Endothelial cell of umbilical vein (primary cell): ENCODE measurements at regions not wholly inside any gene's neighbourhood (a gene's known extent, or its start where the extent isn't known, plus 50 kb on each side); places are given as distances from the start of the nearest gene placed in this dataset.

ENCODE experiments used
- BruUV-seq: library from RNA; stranded (reverse); fragments of 400-500 nt; replicated peaks from 2 replicates; lab custom pipeline; 2021; lab: Mats Ljungman, UMichigan
- CTCF ChIA-PET: fragments of 300-600, 350-600 bp; sonication (Branson Sonifier 250); formaldehyde crosslinking; loops from one replicate; lab custom pipeline; 2021; ENCODE audit warnings: antibody characterized with exemption, inconsistent platforms; lab: Charles Lee
- POLR2A ChIA-PET: fragments of 300-600, 350-600 bp; sonication (Branson Sonifier 250); formaldehyde crosslinking; loops from one replicate; lab custom pipeline; 2021; ENCODE audit warnings: antibody characterized with exemption, inconsistent platforms; lab: Charles Lee
- DNase-seq: peaks from one replicate; pipeline ENCODE4 v3.0.0-alpha.2; 2011; ENCODE audit warnings: low read depth, low spot score
- FAIRE-seq: peaks from 2 replicates; lab custom pipeline; 2011; peaks lifted over from hg19 to GRCh38; lab: Jason Lieb, UNC
- H2AFZ ChIP-seq: 2 replicates; pipeline ENCODE4 v1.6.0; 2012; ENCODE audit warnings: low read depth, low read length, control low read depth, inconsistent platforms
- H3K27ac ChIP-seq: 2 replicates; pipeline ENCODE4 v1.5.1; 2011; ENCODE audit warnings: low read depth, mild to moderate bottlenecking, control low read depth, low read length, moderate library complexity; ENCODE audit not compliant: insufficient read depth
- H3K27me3 ChIP-seq, 2 experiments: 2 replicates each; pipeline versions ENCODE4 v1.6.0 to v1.6.1; 2011; ENCODE audit warnings: low read length in 2 of 2, mixed read lengths in 1 of 2; ENCODE audit not compliant: control insufficient read depth in 2 of 2, insufficient read depth in 2 of 2
- H3K36me3 ChIP-seq, 2 experiments: 2 replicates in 1 of 2; 3 replicates in 1 of 2; pipeline ENCODE4 v1.5.1; 2011; ENCODE audit warnings: low read length in 2 of 2, mild to moderate bottlenecking in 1 of 2, moderate library complexity in 1 of 2; ENCODE audit not compliant: control insufficient read depth in 2 of 2, insufficient read depth in 2 of 2; ENCODE audit errors: extremely low read depth in 1 of 2
- H3K4me1 ChIP-seq: 3 replicates; pipeline ENCODE4 v1.5.1; 2011; ENCODE audit warnings: mild to moderate bottlenecking, low read length; ENCODE audit not compliant: control insufficient read depth, insufficient read depth; ENCODE audit errors: extremely low read depth
- H3K4me2 ChIP-seq: 2 replicates; pipeline ENCODE4 v1.6.1; 2011; ENCODE audit warnings: low read length, control low read depth, mixed read lengths; ENCODE audit not compliant: insufficient read depth
- H3K4me3 ChIP-seq, 3 experiments: fragments of 200-600 bp in 1 of 3; sonication (generic), shearing (Covaris generic) in 1 of 3; replicated peaks in 1 of 3; 2 replicates each; pipeline ENCODE4 v1.5.1; 2011 to 2016; ENCODE audit warnings: control low read depth in 3 of 3, low read length in 3 of 3, mild to moderate bottlenecking in 2 of 3, inconsistent platforms in 1 of 3, low read depth in 1 of 3, moderate library complexity in 1 of 3; ENCODE audit not compliant: insufficient read depth in 1 of 3
- H3K79me2 ChIP-seq: 2 replicates; pipeline ENCODE4 v1.6.0; 2012; ENCODE audit warnings: low read length, inconsistent platforms; ENCODE audit not compliant: control insufficient read depth, insufficient read depth
- H3K9ac ChIP-seq: replicated peaks from 2 replicates; pipeline ENCODE3; 2011; ENCODE audit warnings: low read length, control low read depth; ENCODE audit not compliant: insufficient read depth; ENCODE audit errors: extremely low read depth
- H3K9me1 ChIP-seq: replicated peaks from 3 replicates; pipeline ENCODE4 v1.6.0; 2011; ENCODE audit warnings: mild to moderate bottlenecking, low read length; ENCODE audit not compliant: control insufficient read depth, insufficient read depth; ENCODE audit errors: extremely low read depth
- H3K9me3 ChIP-seq: replicated peaks from 2 replicates; pipeline ENCODE4 v1.5.1; 2012; ENCODE audit warnings: low read length, inconsistent platforms; ENCODE audit not compliant: control insufficient read depth, insufficient read depth
- H4K20me1 ChIP-seq: replicated peaks from 2 replicates; pipeline ENCODE3; 2011; ENCODE audit warnings: mild to moderate bottlenecking, low read length; ENCODE audit not compliant: control insufficient read depth, insufficient read depth; ENCODE audit errors: extremely low read depth
- CTCF ChIP-seq, 2 donors: IDR thresholded peaks; 1 replicate in 1 of 2; 2 replicates in 1 of 2; pipeline ENCODE4 v1.5.1; 2011; ENCODE audit warnings: low read length in 2 of 2, mild to moderate bottlenecking in 2 of 2, moderate library complexity in 2 of 2, control low read depth in 1 of 2, inconsistent platforms in 1 of 2, low read depth in 1 of 2; ENCODE audit not compliant: insufficient read depth in 1 of 2; ENCODE audit errors: extremely low read depth in 1 of 2
- EZH2 ChIP-seq: IDR thresholded peaks from 2 replicates; pipeline ENCODE4 v1.6.1; 2012; ENCODE audit warnings: borderline replicate concordance, low read depth, mild to moderate bottlenecking, moderate library complexity, low read length, inconsistent platforms; ENCODE audit not compliant: severe bottlenecking
- FOS ChIP-seq: IDR thresholded peaks from 2 replicates; pipeline ENCODE4 v1.6.1; 2011; ENCODE audit warnings: mild to moderate bottlenecking, low read length, moderate library complexity, borderline replicate concordance; ENCODE audit not compliant: insufficient read depth
- GATA2 ChIP-seq: IDR thresholded peaks from 2 replicates; pipeline ENCODE4 v1.7.0; 2011; ENCODE audit warnings: low read depth, mild to moderate bottlenecking, moderate library complexity, mixed read lengths, low read length; ENCODE audit not compliant: insufficient read length, insufficient read depth
- JUN ChIP-seq: IDR thresholded peaks from 2 replicates; pipeline ENCODE4 v1.6.1; 2011; ENCODE audit warnings: borderline replicate concordance, low read depth; ENCODE audit not compliant: insufficient read length, insufficient read depth
- MAX ChIP-seq: IDR thresholded peaks from 2 replicates; pipeline ENCODE4 v1.6.1; 2011; ENCODE audit not compliant: insufficient read depth, insufficient read length
- MYC ChIP-seq: IDR thresholded peaks from one replicate; pipeline ENCODE4 v1.6.1; 2011; ENCODE audit warnings: mild to moderate bottlenecking, low read depth, low read length
- POLR2A ChIP-seq: IDR thresholded peaks from 2 replicates; pipeline ENCODE4 v1.6.1; 2012; ENCODE audit warnings: low read depth, mild to moderate bottlenecking, control low read depth, low read length
- POLR2AphosphoS5 ChIP-seq: IDR thresholded peaks from 2 replicates; pipeline ENCODE4 v1.6.1; 2012; ENCODE audit warnings: low read depth, mild to moderate bottlenecking, control low read depth, low read length, moderate library complexity; ENCODE audit not compliant: insufficient read depth
- dilution Hi-C: fragments of 300-500 bp; cut with MboI; formaldehyde crosslinking; loops from one replicate; pipeline ENCODE4 v1.15.0; 2019; ENCODE audit warnings: low sequenced_read_pairs; ENCODE audit not compliant: extremely low pct_ligation_motif_present
- intact Hi-C: fragments of 100-400 bp; cut with micrococcal nuclease; formaldehyde crosslinking; loops from one replicate; pipeline ENCODE4 v1.10.0; 2022

- ChIA-PET POLR2A (no interaction called here), CTCF (interaction anchor here (0.9 to 1.2 kb wide), 2 partner anchors 23 to 88 kb away, joined by 3 read pairs; no protein-coding TSS in a partner anchor)
- H3K36me3 ChIP-seq: no peaks in the 10 kb centered on the region
- H3K9me1 ChIP-seq: no peaks in the 10 kb centered on the region
- H3K27ac ChIP-seq: no peak overlapping the region
- H2AFZ ChIP-seq: no peak overlapping the region
- H3K4me3 ChIP-seq: no peak overlapping the region
- FAIRE-seq (no peak), DNase-seq (no peak)
- H3K27me3 ChIP-seq: no peaks in the 10 kb centered on the region
- H3K4me1 ChIP-seq: peaks cover 2% of the 10 kb centered on the region
- intact Hi-C loops (no loop called here), dilution Hi-C loops (no loop called here)
- no peak overlapping the region for H3K9ac ChIP-seq
- H3K9me3 ChIP-seq: no peaks in the 10 kb centered on the region
- no peak overlapping the region for H3K4me2 ChIP-seq
- H3K79me2 ChIP-seq: no peaks in the 10 kb centered on the region
- TF ChIP-seq FOS: no peak
- TF ChIP-seq MYC: no peak
- no peak for TF ChIP-seq POLR2AphosphoS5
- TF ChIP-seq EZH2: no peak
- TF ChIP-seq MAX: no peak
- no peak for TF ChIP-seq CTCF (IDR thresholded peaks at IDR 0.05; ENCODE audit: extremely low read depth in 1 of 2, insufficient read depth in 1 of 2, low read depth in 1 of 2, low read length in 2 of 2)
- no peak for TF ChIP-seq JUN
- TF ChIP-seq POLR2A: no peak
- TF ChIP-seq GATA2: no peak
- H4K20me1 ChIP-seq: no peaks in the 10 kb centered on the region
- no TSS peak for BruUV-seq
Measured at GRCh38 chr12:92335831-92336230, 190.2 kb upstream of the BTG1 start.
